GM19324 (cell line): ENCODE measurements at regions not wholly inside any gene's neighbourhood (a gene's known extent, or its start where the extent isn't known, plus 50 kb on each side); places are given as distances from the start of the nearest gene placed in this dataset.

Experiments used
- ATAC-seq: cut with Tn5 transposase; IDR thresholded peaks from one replicate; pipeline ENCODE4 v1.9.1; 2021; ENCODE audit warnings: mild to moderate bottlenecking, moderate library complexity; ENCODE audit not compliant: unreplicated experiment, low FRiP score

DNA sequence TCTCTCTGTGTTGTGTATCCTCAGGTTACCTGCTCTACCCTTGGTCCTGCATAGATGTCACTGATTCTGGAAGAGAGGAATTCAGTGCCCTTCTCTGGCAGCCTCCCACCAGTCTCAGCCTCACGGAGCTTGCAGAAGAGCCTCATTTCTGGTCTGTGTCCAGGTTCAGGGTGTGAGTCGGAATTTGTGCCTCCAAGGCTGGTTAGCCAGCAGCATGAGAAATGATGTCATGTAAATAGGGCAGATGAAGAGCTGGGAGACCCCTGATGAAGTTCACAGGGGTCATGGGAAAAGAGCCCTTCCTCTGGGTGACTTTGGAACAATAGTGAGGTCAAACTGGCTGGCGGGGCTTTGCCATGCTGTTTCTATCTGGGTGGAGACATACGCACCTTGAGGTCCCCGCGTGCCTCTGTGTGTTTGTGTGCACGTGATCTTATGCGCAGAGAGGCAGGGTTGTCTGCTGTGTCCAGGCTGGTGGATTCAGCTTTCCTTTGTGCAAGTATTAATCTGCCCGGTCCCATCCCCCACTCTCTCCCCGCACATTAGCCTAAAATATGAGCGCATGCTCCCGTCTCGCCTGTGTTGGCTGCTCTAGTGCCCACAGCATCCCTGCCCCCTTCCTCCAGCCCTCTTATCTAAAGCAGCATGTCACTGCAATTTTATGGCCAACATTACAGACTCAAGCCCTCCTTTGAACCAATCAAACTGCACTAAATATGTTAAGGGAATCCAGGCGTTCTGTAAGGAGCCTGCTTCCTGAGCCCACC, 256.3 kb upstream of the ZFHX3 start:
- no peak for ATAC-seq

DNA sequence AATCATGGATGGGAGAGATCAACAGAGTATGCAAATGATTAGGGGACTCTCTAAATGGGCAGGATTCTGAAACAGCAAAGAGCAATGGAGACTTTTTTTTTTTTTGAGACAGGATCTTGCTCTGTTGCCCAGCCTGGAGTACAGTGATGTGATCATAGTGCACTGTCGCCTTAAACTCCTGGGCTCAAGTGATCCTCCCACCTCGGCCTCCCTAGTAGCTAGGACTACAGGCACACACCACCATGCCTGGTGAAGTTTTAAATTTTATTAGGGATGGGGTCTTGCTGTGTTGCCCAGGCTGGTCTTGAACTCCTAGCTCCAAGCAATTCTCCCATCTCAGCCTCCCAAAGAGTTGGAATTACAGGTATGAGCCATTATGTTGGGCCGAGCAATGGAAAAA, 255.0 kb upstream of the ZFHX3 start:
- no peak for ATAC-seq

DNA sequence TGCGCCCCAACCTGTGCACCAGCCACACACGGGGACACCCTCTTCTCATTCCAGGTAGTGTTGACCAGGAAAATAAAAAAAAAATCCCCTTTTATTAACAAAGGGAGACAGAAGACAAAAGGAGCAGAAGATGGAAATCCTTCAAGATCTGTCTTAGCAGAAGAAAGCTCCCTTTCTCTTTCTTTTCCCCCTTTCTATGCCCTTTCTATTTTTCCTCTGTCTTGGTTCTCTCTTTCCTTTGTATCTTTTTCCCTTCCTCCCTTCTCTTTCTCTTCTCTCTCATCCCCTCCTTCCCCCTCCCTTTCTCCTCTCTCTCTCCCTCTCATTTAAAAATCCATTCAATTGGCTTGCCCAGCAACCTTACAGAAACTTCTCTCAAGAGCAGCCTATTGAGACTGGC, 254.1 kb upstream of the ZFHX3 start:
- no peak for ATAC-seq

DNA sequence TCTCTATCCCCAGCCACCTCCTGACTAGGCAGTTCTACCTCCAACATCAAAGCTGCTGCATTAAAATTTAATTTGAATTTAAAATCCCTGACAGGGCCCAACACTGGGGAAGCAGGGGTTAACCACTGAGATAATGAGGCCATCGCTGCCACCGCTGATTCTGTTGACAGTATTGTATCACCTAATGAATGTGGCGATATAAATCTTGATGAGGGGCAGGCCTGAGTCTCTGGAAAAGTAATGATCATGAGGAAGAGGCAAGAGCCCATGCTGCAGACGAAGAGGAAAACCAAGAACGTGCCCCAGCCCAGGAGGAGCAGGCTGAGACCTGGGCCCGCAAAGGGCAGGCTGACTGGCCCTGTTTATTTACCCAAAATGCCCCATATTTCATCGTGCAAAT, 251.4 kb upstream of the ZFHX3 start:
- ATAC-seq, result no peak

DNA sequence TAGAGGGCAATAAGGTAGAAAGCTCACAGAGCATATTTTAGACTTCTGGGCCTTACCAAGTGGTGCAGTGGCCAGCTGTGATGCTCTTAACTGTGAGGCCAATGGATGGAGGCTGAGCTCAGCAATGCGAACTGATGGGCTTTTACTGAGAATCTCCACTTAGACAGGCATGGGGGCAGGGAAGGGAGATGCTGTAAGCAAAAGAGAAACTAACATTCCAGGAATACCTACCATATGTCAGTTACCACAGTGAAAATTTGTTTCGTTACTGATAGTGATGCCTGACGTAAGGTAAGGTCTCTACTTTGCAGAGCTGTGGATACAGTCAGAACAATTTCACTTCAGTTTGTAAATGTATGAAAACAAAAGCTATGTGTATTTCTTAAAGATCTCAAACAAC, 250.6 kb upstream of the ZFHX3 start:
- peak; percentile 76 for ATAC-seq

DNA sequence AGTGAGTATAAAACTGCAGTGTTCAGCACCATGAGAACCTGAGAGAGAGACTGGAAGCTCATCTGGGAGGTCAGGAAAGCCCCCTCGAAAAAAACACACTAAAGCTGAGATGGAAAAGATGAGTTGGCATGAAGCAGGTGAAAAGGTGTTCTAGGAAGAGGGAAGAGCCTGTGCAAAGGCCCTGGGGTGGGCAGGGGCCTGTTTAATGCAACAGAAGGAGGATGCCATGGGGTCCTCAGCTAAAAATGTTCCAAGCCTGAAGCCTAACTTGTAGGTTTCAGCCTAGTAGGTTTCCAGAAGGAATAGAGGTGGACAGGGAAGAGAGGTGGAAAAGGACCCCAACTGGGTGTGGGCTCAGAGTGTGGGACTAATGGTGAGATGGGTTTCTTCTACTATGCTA, 242.3 kb upstream of the ZFHX3 start:
- ATAC-seq, result no peak

DNA sequence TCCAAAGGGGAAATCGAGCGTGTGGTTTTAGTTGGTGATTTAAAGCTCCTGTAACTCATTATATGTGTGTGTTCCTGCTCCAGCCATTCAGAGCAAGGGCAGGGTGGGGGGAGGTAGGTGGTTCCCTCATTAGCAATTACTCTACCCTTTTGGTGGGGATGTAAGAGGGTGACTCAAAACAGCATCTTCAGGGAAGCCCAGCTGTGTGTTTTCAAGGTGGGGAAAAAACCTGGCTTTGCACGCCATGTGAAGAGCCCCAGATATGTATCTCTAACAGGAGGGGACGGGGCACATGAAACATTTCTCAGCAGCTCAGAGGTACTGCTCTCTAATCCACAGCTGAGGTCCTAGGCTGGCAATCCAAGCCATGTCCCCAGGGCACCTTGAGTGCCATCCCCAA, 241.3 kb upstream of the ZFHX3 start:
- peak; percentile 69 for ATAC-seq

DNA sequence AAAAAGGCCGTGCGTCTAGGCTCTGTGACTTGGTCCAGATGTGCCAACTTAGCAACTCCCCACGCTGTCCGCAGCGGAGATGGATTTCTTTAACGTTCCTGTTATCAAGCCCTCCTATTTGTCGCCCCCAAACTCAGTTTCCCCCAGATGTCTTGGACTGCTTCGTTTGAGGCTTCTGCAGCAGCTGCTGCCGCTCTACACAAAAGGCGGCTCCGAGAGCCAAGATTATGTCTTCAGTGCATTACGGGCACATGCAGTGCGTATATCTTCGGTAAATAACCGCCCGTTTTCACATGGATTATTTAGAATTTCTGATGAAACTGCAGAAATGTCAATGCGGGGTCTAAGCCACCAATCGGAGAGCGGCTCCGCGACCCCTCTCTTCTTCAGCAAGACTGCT, 240.6 kb upstream of the ZFHX3 start:
- ATAC-seq, result no peak

DNA sequence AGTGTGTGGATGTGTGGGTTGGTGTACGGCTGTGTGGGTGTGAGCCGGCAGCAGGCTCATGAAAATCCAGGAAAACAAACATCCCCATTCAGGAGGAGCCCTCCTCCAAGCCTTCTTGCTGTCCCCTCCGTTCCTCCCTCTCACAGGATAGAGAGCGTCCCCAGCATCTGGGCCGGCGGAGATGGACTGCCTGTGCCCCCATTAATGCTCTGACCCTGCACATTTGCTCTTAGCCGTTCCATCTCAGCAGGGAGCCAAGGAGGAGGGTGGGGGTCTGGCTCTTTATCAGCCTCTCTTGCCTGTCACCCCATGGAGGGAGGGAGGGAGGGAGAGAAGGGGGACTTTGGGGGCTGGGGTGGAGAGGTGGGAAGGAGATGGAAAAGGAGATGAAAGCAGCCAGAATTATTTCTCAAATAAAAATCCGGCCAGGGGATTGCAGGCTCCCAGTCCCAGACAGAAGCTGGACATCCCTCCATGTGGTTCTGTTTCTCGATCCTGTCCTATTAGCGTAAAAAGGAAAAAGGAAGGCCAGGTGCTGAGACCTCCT, 240.0 kb upstream of the ZFHX3 start:
- ATAC-seq, result no peak

DNA sequence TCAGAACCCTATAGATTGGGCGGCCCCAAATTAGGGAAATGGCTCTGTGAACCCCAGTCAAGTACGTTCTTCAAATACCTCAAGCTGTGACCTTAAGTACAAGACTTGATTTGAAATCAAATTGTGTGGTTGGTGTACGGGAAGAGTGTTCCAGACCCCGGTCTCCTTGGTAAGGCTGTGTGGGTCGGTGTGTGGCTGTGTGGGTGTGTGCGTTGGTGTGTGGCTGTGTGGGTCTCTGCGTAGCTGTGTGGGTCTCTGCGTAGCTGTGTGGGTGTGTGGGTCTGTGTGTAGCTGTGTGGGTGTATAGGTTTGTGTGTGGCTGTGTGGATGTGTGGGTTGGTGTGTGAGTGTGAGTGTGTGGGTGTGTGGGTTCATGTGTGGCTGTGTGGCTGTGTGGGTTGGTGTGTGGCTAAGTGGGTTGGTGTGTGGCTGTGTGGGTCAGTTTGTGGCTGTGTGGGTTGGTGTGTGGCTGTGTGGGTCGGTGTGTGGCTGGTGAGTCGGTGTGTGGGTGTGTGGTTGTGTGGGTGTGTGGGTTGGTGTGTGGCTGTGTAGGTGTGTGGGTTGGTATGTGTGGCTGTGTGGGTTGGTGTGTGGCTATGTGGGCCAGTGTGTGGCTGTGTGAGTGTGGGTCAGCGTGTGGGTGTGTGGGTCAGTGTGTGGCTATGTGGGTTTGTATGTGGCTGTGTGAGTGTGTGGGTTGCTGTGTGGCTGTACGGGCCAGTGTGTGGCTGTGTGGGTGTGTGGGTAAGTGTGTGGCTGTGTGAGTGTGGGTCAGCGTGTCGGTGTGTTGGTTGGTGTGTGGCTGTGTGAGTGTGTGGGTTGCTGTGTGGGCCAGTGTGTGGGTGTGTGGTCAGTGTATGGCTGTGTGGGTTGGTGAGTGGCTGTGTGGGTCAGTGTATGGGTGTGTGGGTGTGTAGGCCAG, 238.7 kb upstream of the ZFHX3 start:
- no peak for ATAC-seq

DNA sequence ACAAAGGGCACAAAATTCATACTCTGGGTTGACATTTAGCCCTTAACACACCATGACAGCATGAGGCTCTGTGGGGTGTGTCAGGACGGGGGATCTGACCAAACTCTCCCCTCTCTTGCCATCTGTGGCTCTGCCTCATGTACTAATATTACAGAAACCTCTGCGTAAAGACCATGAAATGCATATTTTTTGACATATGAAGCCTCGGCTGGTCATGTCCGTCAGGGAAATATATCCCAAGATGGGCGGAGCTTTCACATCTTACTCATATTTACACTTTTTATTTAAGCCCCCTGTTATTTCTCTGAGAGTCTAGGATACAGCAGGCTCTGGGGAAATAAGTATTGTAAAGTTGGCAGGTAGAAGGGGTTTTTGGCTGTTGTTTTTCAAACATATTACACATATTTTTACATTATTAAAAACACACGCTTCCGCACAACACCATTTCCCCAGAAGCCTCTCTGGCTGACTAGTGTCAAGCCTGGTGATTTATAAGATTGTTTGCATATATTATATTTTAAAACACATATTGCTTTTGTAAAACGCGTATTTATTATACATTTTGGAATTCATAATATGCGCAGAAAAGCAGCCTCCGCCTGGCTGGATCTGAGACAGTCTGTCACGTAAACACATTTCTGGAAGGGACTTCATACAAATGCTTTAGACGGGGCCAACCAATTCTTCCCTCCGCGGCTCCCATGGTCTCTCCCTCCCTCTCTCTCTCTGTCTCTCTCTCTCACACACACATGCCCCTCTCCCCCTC, 237.7 kb upstream of the ZFHX3 start:
- ATAC-seq, result no peak

DNA sequence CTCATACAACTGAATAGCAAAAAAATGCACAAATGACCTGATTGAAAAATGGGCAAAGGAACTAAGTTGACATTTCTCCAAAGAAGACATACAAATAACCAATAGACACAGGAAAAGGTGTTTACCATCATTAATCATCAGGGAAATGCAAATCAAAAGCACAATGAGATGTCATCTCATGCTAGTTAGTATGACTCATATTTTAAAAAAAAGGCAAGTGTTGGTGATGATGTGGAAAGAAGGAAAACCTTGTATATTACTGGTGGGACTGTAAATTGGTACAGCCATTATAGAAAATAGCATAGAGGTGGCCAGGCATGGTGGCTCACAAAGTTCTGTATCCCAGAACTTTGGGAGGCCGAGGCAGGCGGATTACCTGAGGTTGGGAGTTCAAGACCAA, 232.5 kb upstream of the ZFHX3 start:
- no peak for ATAC-seq

DNA sequence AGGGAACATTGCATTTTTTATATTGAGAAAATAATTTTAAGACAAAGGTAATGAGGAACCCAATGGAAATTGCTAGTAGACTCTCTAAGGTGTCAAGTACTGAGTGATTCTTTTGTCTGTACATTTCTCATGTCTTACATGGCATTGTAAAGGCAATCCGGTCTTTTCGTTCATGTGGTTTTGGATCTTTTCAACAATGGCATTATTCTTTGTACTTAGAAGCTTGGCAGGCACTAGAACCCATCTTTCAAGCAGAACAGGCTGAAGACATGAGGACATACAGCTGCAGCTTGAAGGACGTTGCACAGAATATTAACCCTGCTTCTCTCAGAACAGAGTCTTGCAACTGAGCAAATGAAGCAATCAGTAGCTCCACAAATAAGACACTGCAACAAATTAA, 231.5 kb upstream of the ZFHX3 start:
- no peak for ATAC-seq

DNA sequence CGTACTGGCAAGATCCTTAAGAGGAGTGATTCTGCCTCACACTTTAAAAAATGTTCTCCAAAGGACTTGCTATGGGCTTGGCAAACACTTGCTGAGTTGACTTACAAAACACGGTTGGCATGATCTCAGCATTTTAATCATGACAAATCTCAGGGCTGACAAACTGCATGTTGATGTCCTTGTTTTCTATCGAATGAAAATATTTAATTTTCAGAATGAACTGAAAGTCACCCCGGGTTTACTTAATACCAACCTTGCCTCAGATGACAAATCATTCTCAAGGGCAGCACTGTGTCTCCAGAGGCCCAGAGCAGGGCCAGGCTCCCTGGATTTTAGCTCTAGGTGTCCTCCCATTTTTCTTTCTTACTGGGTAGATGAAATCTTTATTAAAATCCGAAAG, 229.1 kb upstream of the ZFHX3 start:
- no peak for ATAC-seq

DNA sequence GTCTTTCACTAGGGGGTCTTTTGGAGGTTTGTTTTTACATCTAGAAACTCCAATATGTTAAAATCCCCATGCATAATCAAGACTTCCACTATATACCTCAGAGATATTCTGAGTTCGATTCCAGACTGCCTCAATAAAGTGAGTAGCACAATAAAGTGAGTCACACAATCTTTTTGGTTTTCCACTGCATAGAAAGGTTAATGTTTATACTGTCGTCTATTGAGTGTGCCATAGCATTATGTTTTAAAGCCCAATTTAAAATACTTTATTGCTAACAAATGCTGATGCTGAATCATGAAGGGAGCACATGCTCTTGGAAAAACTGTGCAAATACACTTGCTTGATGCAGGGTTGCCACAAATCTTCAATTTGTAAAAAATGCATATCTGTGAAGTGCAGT, 227.5 kb upstream of the ZFHX3 start:
- no peak for ATAC-seq

DNA sequence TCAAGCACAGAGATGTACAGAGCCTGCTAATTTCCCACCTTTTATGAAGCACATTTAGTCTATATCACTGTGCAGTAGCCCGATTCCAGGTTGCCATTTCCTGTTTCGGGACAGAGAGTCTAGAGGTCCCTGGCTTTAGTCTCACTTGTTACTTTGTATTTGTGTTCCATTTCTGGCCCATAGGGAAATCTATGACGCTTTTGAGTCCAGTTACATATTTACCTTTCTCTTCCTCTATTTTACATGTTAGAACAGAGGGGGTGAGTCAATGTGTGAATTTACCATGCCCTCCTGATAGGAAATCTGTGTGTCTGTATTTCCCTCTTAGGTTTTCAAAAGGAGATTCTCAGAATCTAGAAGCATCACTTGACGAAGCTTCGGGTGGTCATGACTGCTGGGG, 227.1 kb upstream of the ZFHX3 start:
- ATAC-seq, result peak; percentile 54

DNA sequence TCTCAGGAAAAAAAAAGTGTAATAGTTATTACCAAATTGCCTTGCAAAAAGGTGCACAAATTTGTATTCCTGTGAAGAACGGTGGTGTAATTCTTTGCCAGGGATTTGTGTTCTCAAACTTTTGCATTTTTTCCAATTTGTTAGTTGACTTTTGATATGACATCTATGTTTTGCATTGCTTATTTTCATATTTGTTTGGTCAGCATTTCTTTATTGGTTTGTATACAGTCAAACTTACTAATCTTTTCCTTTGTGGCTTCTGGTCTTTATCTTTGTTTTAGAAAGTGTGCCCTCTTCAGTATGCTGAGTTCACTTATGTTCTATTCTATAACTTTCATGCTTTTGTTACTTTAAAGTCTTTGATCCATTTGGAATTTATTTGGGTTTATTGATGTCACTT, 226.2 kb upstream of the ZFHX3 start:
- ATAC-seq, result no peak

DNA sequence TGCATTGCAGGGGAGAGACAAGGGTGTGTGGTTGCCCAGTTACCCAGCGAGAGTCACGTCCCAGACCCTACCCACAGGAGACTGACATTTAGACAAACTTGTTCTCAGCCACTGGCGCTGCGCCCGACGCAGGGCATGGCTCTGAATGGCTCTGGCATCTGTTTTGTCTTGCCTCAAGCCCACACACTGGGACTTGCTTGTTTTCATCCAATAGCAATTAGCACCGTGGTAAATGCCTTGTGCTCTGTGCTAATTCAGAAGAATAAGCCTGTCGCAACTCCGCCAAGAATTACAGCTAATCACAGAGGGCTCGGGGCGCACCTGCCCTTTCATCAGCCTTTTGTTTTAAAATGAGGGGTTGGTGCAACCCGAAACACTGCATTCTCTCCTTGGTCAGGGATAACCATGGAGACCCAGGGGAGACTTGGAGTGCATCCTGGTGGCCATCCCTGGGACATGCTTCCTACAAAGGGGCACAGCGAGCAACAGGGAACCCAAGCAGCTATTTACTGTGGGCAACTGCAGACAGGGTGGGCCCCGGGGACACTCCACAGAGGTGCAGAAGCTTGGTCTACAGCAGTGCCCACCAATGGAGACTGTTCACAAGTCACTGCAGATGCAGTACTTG, 220.6 kb upstream of the ZFHX3 start:
- no peak for ATAC-seq

DNA sequence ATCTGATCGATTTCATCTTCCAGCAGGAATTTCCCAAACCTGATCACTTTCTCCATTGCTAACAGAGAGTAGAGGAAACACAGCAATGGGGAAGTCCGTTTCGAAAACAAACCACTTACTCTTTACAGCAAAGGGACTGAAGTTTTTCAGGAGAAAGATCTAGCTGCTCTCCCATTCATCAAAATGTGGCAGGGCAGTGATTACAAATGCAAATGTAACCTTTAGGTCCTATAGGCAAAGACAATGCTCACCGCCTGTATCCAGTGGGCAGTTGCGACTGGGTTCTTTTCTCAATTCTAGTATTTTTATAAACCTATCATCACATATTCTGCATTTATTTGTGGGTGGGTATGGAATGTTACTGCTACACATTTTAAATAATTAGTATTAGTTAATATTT, 218.0 kb upstream of the ZFHX3 start:
- no peak for ATAC-seq

DNA sequence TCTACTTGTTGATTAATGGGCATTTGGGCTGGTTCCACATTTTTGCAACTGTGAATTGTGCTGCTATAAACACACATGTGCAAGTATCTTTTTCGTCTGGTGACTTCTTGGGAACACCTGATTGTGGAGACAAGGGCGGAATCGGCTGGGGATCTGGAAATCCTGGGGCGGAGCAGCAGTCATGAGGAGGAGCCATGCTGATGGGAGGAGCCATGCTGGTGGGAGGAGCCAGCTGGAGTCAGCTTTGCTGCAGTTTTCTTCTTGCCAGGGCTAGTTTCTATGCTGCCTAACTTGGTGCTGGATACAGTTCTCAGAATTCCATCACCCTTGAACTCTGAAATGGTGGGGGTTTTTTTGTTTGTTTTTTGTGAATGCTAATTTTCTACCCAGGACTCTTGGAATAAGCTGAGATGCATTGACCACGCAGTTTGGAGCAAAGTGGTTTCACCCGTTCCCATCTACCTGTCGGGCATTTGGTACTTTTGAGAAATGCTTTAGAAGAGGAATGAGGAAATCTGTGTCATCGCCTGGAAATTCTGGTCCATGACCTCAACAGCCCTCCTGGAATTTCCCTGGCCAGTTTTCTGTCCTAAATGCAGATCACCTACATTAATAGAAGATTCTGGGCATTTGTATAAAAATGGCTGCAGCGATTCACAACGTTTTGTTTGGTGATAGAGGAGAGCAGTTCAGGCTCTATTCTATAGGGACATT, 217.4 kb upstream of the ZFHX3 start:
- ATAC-seq, result no peak
